NCI-H82 (cell line): ENCODE measurements at regions not wholly inside any gene's neighbourhood (a gene's known extent, or its start where the extent isn't known, plus 50 kb on each side); places are given as distances from the start of the nearest gene placed in this dataset.

Source experiments
- DNase-seq: peaks from one replicate; lab custom pipeline; 2025; lab: John Stamatoyannopoulos, UW

DNA sequence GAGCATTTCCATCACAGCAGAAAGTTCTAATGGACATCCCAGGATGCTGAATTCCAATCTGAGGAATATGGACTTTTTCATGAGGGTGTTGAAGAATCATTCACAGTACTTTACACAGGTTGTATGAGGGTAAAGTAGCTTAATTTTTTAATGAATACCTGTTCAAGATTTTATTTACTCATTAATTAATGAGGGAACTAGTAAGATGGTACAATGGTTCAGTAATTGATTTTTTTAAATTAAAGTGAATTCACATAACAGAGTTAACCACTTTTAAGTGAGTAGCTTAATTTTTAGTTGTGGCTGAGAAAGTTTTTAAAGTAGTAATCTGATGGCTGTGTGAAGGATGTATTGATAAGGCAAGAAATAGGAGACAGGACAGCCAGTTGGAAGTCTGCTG is 266.5 kb downstream of the GFRA1 start:
- DNase-seq: no peak

DNA sequence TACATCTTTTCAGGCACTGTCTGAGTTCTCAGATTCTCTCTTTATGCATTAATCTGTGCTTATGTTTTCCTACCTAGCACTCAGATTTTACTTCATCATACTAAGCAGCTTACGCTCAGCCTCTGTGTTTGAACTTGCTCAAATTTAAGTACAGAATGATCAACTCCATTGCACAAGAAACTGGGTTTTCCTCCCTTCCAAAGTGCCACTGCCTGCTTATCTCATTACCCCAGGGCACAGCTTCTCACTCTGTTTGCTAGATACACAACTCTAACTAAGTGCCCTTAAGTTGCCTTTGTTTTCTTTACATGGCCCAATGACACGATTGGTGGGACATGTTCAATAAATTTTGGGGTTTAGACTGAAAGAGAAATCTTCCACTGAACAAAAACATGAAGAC is 267.7 kb downstream of the GFRA1 start:
- no peak for DNase-seq

DNA sequence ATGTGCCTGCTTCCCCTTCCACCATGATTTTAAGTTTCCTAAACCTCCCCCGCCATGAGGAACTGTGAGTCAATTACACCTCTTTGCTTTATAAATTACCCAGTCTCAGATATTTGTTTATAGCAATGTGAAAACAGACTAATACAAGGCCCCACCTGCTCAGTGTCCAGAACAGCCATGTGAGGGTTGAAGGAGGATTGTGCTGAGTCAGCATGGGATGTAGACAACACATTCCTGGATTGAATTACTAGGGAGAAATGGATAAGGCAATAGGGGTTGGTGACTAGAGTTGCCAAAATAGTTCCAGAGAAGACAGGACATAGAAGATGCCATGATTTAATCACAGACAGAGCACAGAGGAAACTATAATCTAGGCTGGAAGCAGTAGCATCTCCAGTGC is 270.3 kb downstream of the GFRA1 start:
- no peak for DNase-seq

DNA sequence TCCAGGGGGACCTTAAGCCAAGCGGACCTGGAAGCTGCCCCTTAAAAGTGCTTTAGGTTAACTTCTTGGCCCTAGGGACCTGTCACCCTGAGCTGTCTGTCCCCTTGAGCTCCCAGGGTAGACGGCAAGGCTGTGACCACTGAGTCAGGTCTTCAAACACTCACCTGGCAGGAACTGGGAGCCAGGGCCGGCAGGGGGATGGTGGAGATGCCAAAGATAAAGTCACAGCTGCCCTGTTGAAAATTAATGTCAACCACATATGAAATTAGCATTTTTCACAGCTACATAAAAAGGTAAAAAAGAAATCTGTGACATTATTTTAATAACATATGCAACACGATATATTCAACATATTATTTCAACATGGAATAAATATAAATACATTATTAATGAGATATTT is 271.0 kb downstream of the GFRA1 start:
- no peak for DNase-seq

DNA sequence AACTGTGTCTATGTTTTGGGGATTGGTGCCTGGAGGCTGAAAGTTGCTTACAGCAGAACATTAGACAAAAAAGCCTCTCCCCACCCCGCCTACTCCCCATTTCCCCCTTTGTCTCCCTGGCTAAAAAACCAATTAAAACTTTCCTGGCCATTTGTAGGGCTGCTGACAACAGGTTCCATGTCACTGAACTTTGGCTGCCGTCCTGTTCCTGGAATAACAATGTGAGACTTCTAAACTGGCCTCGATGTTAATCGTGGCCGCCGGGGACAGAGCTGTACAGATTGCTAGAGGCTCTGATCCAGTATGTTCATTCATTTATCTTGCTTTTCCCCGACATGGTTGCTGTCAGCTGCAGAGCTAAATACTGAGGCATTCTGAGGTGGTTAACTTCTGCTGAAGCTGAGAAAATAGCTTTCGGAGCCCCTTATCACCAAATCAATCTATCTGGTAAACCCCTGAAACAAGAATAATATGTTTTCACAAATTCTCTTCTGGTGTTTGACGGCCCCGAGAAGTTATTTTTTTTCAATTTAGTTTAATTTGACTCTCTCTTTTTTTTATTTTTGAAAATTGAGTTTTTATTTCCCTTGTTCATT is 271.6 kb downstream of the GFRA1 start:
- peak; percentile 25 for DNase-seq

DNA sequence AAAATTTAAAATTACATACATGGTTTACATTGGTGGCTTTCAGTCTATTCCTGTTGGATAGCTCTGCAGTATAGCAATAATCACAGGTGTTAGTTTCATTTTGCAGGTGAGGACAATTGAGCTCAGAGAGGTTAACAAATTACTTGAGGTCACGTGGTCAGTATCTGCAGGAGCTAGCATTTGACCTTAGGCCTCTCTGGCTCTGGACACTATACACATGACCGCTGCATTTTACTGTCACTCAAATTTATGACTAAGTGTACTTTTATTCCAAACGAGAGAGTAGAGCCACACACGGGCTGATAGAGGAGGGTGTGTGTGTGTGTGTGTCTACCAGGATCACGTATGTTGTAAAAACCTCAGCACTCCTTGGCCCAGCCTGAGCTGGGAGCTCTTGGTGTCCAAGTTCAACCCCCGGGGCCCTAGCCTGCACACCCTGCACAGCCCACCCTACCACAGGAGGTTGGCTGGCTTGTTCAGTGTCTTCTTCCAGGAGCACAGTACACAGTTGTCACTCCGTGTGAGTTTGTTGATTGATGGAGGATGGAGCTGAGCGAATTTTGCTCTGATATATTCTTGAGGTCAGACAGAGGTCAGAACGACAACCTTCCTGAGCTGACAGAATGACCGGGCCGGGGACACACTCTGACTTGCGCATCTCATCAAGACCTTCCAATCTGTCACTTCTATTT is 272.7 kb downstream of the GFRA1 start:
- no peak for DNase-seq
